Neural cell (in vitro differentiated cells): ENCODE measurements at regions not wholly inside any gene's neighbourhood (a gene's known extent, or its start where the extent isn't known, plus 50 kb on each side); places are given as distances from the start of the nearest gene placed in this dataset.

Experiments used
- H2AFZ ChIP-seq: fragments of 200-600, 300-800 bp; sonication (generic), shearing (Covaris generic); 2 replicates; pipeline ENCODE4 v1.6.0; 2014; ENCODE audit warnings: low read depth, mild to moderate bottlenecking, antibody characterized with exemption, low read length, moderate library complexity
- H3F3A ChIP-seq: fragments of 200-600 bp; shearing (Covaris generic); 2 replicates; pipeline ENCODE4 v1.6.1; 2016; ENCODE audit warnings: mild to moderate bottlenecking, moderate library complexity, mixed read lengths, antibody characterized with exemption, low read length; ENCODE audit not compliant: insufficient read depth, poor library complexity, severe bottlenecking
- H3K27ac ChIP-seq: fragments of 200-600, 300-800 bp; sonication (generic), shearing (Covaris generic); 2 replicates; pipeline ENCODE4 v1.5.1; 2014; ENCODE audit warnings: mild to moderate bottlenecking, low read length, moderate library complexity
- H3K27me3 ChIP-seq: fragments of 300-800, 200-600 bp; sonication (generic), shearing (Covaris generic); 2 replicates; pipeline ENCODE4 v1.6.0; 2014; ENCODE audit warnings: mild to moderate bottlenecking, low read depth, low read length, moderate library complexity; ENCODE audit not compliant: insufficient read depth
- H3K36me3 ChIP-seq: fragments of 300-800, 200-600 bp; sonication (generic), shearing (Covaris generic); 2 replicates; pipeline ENCODE4 v1.5.1; 2014; ENCODE audit warnings: mild to moderate bottlenecking, antibody characterized with exemption, low read length, moderate library complexity; ENCODE audit not compliant: insufficient read depth
- H3K4me2 ChIP-seq: fragments of 300-800, 200-600 bp; sonication (generic), shearing (Covaris generic); 2 replicates; pipeline ENCODE4 v1.6.0; 2014; ENCODE audit warnings: mild to moderate bottlenecking, low read length
- H3K4me3 ChIP-seq: fragments of 300-800, 200-600 bp; sonication (generic), shearing (Covaris generic); 2 replicates; pipeline ENCODE4 v1.5.1; 2014; ENCODE audit warnings: mild to moderate bottlenecking, low read length, moderate library complexity
- H3K79me2 ChIP-seq: fragments of 200-600 bp; shearing (Covaris generic); replicated peaks from 2 replicates; pipeline ENCODE4 v1.6.0; 2014; ENCODE audit warnings: mild to moderate bottlenecking, low read length, moderate library complexity; ENCODE audit not compliant: insufficient read depth
- H3K9ac ChIP-seq: fragments of 300-800, 200-600 bp; sonication (generic), shearing (Covaris generic); 2 replicates; pipeline ENCODE4 v1.6.1; 2016; ENCODE audit warnings: mild to moderate bottlenecking, low read length, mixed read lengths
- H3K9me2 ChIP-seq: fragments of 200-600 bp; shearing (Covaris generic); 2 replicates; pipeline ENCODE4 v1.6.1; 2016; ENCODE audit warnings: mild to moderate bottlenecking, low read length, mixed read lengths; ENCODE audit not compliant: insufficient read depth
- H3K9me3 ChIP-seq: fragments of 200-600, 300-800 bp; sonication (generic), shearing (Covaris generic); 2 replicates; pipeline ENCODE4 v1.6.1; 2016; ENCODE audit warnings: mild to moderate bottlenecking, mixed run types, low read length, moderate library complexity, mixed read lengths
- H4K20me1 ChIP-seq: fragments of 200-600 bp; shearing (Covaris generic); 2 replicates; pipeline ENCODE4 v1.6.1; 2016; ENCODE audit warnings: mild to moderate bottlenecking, mixed run types; ENCODE audit not compliant: insufficient read depth
- CTCF ChIP-seq: fragments of 450-650 bp; IDR thresholded peaks from 2 replicates; pipeline ENCODE4 v1.5.1; 2014; ENCODE audit warnings: antibody characterized with exemption, mild to moderate bottlenecking, moderate library complexity; ENCODE audit not compliant: poor library complexity, severe bottlenecking
- EP300 ChIP-seq: fragments of 450-650 bp; conservative IDR thresholded peaks from 2 replicates; pipeline ENCODE4 v1.6.1; 2014; ENCODE audit warnings: antibody characterized with exemption, mild to moderate bottlenecking, moderate library complexity; ENCODE audit not compliant: poor library complexity, severe bottlenecking
- EZH2 ChIP-seq: fragments of 200-600, 300-800 bp; shearing (Covaris generic), sonication (generic); IDR thresholded peaks from 2 replicates; pipeline ENCODE4 v1.6.1; 2014; ENCODE audit warnings: antibody characterized with exemption, low read length, borderline replicate concordance, mild to moderate bottlenecking; ENCODE audit not compliant: insufficient read depth, poor library complexity, severe bottlenecking
- MXI1 ChIP-seq: fragments of 450-650 bp; conservative IDR thresholded peaks from 2 replicates; pipeline ENCODE4 v1.6.1; 2014; ENCODE audit warnings: antibody characterized with exemption, mild to moderate bottlenecking; ENCODE audit not compliant: poor library complexity, severe bottlenecking
- POLR2AphosphoS5 ChIP-seq: IDR thresholded peaks from 2 replicates; pipeline ENCODE4 v1.6.1; 2012
- RAD21 ChIP-seq: fragments of 450-650 bp; conservative IDR thresholded peaks from 2 replicates; pipeline ENCODE4 v1.6.1; 2014; ENCODE audit warnings: antibody characterized with exemption, mild to moderate bottlenecking, moderate library complexity
- REST ChIP-seq: IDR thresholded peaks from 2 replicates; pipeline ENCODE4 v1.6.1; 2012; ENCODE audit warnings: borderline replicate concordance
- SMC3 ChIP-seq: fragments of 450-650 bp; conservative IDR thresholded peaks from 2 replicates; pipeline ENCODE4 v1.6.1; 2014; ENCODE audit warnings: antibody characterized with exemption, mild to moderate bottlenecking, moderate library complexity; ENCODE audit not compliant: poor library complexity
- TAF1 ChIP-seq: IDR thresholded peaks from 2 replicates; pipeline ENCODE4 v1.6.1; 2012; ENCODE audit warnings: low read depth

GRCh38 chr9:3659647-3660046, 133.8 kb upstream of the RFX3 start:
- Histone ChIP-seq H3F3A (no peaks in the 10 kb centered on the region), H3K27me3 (no peaks in the 10 kb centered on the region), H3K27ac (no peak overlapping the region), H4K20me1 (no peaks in the 10 kb centered on the region), H3K36me3 (no peaks in the 10 kb centered on the region), H2AFZ (no peak overlapping the region), H3K4me2 (no peak overlapping the region), H3K79me2 (no peaks in the 10 kb centered on the region), H3K4me3 (no peak overlapping the region), H3K9me3 (no peaks in the 10 kb centered on the region), H3K9me2 (no peaks in the 10 kb centered on the region), H3K9ac (no peak overlapping the region)
- TF ChIP-seq EP300 (no peak), RAD21 (no peak), SMC3 (no peak), MXI1 (no peak), EZH2 (no peak), POLR2AphosphoS5 (no peak), REST (no peak), CTCF (no peak), TAF1 (no peak)

GRCh38 chr9:3658964-3659363, 133.2 kb upstream of the RFX3 start:
- no peaks in the 10 kb centered on the region for H3K9me2 ChIP-seq
- no peak overlapping the region for H3K4me3 ChIP-seq
- no peak for TF ChIP-seq CTCF
- TF ChIP-seq EZH2, result no peak
- TF ChIP-seq POLR2AphosphoS5, result no peak
- TF ChIP-seq REST, result no peak
- no peak overlapping the region for H3K27ac ChIP-seq
- no peaks in the 10 kb centered on the region for H3K36me3 ChIP-seq
- H3K9me3 ChIP-seq, result no peaks in the 10 kb centered on the region
- no peaks in the 10 kb centered on the region for H3K27me3 ChIP-seq
- no peak overlapping the region for H3K4me2 ChIP-seq
- no peaks in the 10 kb centered on the region for H3K79me2 ChIP-seq
- no peaks in the 10 kb centered on the region for H4K20me1 ChIP-seq
- no peak overlapping the region for H3K9ac ChIP-seq
- no peak overlapping the region for H2AFZ ChIP-seq
- H3F3A ChIP-seq, result no peaks in the 10 kb centered on the region
